Caki2 (cell line): ENCODE measurements at regions not wholly inside any gene's neighbourhood (a gene's known extent, or its start where the extent isn't known, plus 50 kb on each side); places are given as distances from the start of the nearest gene placed in this dataset.

ENCODE experiments used
- DNase-seq: peaks from one replicate; pipeline ENCODE4 v3.0.0-alpha.2; 2015; ENCODE audit warnings: low read depth
- in situ Hi-C: cut with HindIII; loops from 2 replicates; pipeline ENCODE4 v1.10.0; 2016; ENCODE audit warnings: low sequenced_read_pairs, low pct_unique_long_range_greater_than_20kb, mixed read lengths

DNA sequence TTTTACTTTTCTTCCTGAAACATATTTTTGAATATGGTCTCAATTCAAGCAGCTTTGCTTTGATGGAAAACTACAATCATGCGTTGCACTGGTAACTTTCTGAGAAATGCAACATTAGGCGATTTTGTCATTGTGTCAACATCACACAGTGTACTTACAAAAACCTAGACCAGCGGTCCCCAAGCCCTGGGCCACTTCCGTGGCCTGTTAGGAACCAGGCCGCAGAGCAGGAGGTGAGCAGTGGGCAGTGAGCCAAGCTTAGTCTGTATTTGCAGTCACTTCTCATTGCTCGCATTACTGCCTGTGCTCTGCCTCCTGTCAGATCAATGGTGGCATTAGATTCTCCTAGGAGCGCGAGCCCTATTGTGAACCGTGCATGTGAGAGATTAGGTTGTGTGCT is 163.7 kb upstream of the NOVA1 start:
- no peak for DNase-seq
- in situ Hi-C loops, result no loop called here

DNA sequence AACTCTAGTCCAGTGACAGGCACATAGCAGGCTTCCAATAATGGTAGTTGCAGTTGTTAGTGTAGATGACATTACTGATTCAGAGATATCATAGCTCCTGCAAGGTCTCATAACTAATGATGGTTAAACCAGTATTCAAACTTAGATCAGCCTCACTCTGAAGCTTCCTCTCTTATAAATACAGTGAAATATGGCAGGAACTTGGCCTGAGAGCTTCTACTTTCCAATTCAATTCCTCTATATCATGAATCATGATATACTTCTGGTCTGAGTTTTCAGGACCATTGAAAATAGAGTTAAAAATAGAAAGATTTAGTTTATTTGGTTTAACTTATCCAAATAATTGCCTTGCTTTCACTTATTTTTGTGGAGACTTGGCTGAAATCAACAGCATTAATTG is 167.5 kb upstream of the NOVA1 start:
- no peak for DNase-seq
- in situ Hi-C loops, result no loop called here

DNA sequence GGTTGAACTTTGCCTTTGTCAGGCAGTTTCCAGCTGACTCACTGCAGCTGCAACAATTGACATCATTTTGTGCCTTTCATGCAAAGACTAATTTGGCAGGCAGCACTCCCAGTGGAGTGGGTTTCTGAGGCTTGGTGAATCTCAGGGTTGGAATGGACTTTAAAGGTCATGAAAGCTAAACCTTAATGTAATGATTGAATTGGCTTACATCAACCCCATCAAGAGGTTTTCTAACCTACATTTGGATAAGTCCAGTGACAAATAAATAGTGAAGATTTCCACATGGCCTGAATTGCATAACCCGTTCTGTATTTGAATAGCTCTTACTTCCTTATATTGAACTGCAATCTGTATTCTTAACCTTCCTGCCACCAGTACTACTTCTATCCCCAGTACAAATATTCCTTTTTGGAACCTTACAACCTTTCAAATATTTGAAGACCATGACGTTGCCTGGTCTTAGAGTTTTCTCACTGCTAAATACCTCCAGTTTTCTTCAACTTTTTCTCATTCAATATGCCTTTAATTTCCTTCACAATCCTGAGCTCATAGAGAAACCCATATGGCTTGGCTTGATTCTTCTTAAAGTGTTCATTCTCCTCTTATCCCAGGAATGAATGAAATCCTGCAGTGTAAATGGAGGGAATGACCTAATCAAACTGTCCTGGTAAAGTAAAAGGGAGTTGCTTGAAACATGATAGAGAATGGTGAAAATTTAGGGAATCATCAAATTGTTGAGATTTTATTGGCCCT is 168.1 kb upstream of the NOVA1 start:
- DNase-seq, result no peak
- in situ Hi-C loops, result no loop called here

DNA sequence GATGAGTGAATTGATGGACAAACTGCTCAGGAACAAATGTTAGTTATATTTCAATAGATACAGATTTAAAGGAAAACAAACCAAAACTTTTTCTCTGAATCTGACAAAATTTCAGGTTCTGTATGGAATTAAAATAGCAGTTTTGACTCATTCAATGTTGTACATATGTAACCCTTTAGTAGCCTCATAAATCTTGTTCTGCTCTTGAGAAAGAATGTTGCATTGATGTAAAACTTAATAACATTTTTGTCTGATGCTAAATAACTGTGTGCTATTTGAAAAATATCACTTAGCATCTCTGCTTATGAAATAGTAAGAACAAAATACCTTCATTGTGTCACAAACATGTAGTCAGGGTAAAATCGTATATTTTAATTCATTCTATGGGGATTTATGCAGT is 168.9 kb upstream of the NOVA1 start:
- in situ Hi-C loops, result no loop called here
- DNase-seq, result no peak

DNA sequence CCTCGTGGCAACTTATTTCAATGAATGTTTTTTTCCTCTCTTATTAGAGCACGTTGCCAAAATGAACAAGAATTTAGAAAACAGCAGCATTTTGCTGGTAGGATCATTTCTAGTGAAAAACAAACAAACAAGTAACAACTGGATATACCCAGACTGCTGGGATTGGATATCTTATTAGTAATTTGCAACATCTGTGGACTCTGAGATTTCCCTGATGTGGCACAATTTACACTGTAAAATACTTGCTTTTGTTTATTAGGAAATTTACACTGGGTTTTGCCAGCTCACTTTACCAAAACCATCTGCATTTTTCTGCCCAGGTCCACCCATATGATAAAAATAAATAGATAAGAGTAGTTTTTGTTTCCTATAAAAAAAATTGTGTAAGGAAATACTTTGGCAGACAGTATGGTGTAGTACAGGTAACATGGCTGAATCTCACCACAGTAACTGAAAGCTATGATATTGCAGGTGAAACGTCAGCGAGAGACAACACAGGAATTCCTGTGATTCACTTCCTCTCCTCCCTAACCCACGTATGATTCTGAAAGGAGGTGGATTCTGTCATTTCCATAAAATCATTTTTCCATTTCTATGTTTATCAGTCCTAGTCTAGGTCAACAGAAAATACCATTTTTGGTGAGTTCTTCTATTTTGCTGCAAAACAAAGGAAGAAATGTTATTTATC is 176.2 kb upstream of the NOVA1 start:
- DNase-seq, result no peak
- in situ Hi-C loops, result no loop called here

DNA sequence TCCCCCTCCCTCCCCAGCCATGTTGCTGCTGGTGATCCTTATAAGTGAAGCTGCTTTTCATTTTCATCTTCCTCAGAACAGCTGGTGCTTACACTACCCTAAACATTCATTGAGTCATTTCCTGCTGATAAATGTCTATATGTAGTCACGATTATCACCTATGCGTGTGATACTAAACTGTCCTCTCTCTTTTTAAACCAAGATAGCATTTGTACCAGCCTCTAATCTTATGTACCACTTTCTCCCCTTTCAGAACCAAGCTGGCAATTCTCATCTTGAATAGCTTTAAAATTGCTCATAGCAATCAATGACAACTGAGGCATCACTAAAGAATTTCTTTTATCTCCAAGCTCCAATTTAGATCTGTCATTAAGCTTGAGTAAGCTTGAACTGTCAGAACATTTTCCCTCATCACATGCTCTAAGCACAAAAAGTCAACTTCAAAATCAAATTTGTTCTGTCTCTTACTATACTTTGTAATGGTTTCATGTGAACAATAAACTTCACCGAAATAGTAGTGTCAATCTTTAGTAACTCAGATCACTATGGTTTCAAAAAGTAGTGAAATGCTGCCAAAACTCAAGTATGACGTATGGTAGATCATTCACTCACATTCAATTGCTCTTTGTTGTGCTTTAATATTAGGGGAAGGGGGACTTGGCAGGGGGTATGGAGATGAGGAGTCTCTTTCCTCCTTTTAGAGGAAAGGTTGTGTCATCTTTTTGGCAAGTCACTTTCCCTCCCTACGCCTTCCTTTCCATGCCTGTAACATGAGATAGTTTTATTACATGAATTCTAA is 178.1 kb upstream of the NOVA1 start:
- no peak for DNase-seq
- in situ Hi-C loops, result no loop called here

DNA sequence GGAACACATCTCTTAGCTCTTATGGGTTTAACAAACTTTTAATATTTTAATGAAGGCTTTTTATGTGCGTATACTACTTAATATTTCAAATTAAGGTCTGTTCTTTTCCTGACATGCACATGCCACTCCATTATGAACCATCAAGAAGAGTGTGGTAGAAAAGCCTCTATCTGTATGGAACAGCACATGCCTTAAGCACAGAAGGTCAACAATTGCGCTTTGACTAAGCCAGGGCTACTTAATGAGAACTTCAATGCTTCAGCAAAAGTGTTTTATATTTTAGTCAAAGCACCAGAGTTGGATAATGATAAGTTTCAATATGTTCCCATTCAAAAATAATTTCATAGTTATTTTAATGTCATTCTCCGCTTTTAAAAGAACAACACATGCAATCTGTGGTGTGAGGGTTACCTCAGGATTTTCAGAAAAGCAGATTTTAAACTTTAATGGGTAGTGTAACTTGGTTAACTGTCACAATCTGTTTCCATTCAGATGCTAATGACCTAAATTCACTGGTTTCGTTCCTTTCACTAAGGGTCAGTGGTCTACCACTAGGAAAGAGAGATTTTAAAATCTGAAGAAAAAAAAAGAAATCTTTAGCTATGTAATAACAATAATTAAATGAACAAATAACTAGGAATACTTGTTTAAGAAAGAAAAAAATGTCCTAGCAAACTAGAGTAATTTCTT is 193.4 kb upstream of the NOVA1 start:
- no peak for DNase-seq
- in situ Hi-C loops, result no loop called here

DNA sequence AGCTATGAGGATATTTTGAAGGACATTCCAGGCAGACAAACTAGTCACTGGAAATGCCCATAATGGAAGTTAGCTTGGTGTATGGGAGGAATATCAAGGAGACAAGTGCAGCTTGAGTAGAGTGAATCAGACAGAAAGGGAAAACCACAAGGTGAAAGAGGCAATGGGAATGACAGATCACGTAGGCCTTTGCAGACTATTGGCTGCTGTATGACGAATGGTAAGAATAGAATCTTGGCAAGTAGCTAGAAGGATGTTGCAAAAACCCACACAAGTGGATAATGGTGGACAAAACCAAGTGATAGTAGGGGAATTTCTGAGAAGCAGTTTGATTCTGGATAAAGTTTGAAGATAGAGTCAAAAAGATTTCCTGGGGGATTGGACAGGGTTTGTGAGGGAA is 196.9 kb upstream of the NOVA1 start:
- in situ Hi-C loops, result no loop called here
- no peak for DNase-seq

DNA sequence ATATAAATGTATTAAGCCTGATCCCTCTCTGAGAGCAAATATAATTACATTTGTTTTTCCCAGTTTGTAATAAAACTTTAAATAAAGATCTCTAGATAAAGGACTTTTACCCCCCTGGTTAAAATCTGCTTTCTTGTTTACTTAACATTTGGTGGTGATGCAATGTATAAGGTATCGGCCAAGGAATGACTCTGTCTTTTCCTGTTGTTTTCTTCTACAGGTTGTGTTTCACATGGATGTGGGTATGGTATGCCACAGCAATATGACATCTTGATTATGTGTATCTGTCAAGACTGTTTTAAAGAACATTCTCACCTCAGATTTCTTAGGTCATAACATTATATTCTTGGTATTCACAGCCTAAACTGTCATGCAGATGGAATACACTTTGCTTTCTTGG is 210.6 kb upstream of the NOVA1 start:
- DNase-seq, result no peak
- in situ Hi-C loops, result no loop called here

DNA sequence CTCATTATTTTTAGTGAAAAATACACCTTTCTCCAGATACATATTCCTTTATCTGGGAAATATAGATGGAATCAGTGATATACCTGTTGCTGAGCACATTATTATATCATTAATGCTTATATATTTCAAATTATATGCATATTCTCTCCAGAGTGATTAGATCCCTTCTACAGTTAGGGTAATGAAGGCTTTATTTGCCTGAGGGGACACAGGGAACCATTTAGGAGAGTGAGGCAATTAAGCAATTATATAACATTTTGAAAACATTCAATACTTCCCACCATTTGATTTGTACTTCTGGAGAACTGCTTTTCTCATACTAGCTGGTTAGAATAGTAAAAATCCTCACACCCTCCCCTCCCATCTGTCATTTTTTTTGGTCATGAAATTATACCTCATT is 212.8 kb upstream of the NOVA1 start:
- in situ Hi-C loops, result no loop called here

DNA sequence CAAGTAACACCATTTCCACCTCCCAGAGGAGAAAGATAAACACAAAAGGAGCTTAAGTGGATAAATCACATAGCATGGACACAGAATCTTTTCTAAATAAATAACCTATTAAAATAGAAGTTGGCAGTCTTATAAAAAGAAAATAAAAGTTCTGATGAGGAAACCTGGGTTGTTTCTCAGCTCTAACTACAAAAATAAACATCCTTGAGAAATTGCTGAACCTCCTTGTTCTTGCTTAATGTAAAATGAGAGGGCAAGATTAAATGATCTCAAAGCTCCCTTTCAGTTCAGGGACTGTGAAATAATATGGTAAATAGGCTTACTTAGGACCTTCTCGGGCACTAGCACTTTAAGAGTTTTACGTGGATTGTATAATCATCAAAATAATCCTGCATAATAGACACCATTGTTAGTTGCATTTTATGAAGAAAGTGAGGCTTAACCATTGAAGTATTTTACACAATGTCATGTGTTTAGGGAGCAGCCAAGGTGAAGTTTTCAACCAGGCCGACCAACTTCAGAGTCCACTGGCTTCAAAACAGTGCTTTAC is 214.0 kb upstream of the NOVA1 start:
- DNase-seq, result peak; percentile 6
- in situ Hi-C loops, result no loop called here

More for the DNA sequence above, 212.8 kb upstream of the NOVA1 start:
- DNase-seq, result no peak

DNA sequence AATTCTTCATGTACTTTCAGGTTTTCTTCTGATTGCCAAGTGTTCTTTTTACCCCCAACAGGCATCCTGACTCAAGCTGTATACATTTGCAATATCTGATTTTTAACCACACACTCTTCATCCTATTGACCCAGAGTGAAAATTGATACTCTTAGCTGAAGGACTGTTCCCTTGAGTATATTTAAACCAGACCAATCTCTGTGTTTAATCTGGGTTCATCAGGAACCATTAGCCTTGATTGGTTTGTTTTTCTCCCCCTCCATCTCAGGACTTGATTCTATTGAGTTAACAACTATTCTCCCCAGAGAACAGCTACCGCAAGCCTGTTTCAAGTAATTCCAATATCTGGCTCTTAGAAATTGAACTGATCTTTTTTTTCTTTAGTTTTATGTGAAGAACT is 222.3 kb upstream of the NOVA1 start:
- no peak for DNase-seq
- in situ Hi-C loops, result no loop called here

DNA sequence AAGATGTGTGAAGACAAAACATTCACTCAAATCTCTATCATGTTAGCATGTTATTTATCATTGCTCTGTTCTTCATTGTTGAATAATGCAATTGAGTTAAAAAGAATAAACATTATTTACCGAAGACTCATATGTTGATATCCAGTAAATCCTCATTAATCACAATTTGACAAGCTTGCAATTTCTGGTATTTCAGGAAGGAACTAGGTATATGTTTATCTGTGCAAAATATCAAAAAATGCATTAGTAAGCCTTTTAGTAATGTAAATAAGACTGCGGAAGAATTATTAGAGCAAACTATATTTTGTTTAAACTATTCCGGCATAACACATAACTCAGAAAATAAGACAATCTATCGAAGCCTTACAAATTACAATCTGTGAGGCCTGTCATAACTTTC is 222.7 kb upstream of the NOVA1 start:
- no peak for DNase-seq
- in situ Hi-C loops, result no loop called here

DNA sequence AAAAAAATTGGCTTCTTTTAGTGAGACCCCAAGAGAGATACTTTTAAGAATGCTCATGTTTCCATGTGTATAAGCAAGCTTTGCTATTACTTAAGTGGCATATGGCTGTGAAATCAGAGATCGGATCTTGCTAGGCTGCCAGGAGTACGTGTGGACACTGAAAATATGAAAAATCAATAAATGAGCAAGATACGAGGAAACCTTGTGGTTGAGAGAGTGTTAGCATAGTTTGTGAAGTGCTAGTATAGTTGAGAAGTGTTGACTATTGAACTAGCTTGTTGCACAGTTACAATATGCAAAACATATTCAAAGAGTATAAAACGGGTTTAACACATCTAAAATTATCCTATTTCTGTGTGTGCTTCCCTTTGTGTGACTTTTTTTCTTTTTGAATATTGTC is 230.9 kb upstream of the NOVA1 start:
- in situ Hi-C loops, result no loop called here

DNA sequence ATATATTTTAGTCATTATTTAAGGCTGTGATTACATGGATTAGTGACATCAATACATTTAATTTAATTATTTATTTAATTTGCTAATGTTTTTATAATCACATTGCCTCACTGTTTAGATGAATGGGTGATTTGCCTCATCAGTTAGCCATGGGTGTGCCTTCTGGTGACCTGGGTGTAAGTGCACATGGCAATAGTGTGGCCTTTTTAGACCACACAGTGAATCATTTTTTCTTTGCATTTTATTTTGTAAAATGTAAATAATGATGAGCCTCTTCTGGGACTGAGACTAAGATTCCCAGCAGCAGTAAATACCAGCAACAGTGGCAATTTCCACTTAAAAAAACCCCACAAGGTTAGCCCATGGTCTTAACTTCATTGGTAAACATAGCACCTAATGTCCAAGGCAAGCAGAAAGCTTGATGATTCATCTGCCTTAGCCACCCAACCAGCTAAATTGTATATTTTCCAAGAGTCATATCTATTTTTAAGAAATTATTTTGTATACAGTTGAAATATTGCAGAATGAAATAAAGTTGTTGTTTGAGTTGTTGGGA is 235.9 kb upstream of the NOVA1 start:
- in situ Hi-C loops, result no loop called here
- no peak for DNase-seq

More for the DNA sequence above, 230.9 kb upstream of the NOVA1 start:
- no peak for DNase-seq

DNA sequence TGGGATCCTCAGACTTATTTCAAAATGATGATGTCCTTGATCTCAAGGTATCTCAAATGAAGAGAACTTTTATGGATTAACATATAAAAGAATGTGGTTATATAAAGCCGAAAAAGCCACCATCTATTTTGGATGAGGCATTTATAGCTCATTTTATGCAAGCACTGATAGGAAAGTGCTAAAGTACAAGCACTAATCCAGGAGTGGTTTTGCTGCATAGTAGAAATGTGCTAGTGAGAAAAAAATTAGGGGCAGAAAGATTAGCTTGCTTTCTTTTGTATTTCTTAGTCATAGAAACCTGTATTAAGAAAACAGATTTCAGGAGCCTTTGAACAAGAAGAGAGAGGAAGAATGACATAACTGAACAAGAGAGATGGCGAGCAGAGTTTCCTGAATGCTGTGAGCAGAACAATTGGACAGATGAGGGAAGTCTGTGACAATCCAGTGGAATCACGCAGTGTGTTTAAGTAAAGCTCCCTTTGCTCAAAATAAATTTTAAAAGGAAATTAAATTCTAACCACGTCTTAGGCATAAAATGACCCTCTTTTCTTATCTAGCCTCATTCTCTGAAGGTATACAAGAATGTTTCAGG is 238.2 kb upstream of the NOVA1 start:
- in situ Hi-C loops, result no loop called here
- no peak for DNase-seq

DNA sequence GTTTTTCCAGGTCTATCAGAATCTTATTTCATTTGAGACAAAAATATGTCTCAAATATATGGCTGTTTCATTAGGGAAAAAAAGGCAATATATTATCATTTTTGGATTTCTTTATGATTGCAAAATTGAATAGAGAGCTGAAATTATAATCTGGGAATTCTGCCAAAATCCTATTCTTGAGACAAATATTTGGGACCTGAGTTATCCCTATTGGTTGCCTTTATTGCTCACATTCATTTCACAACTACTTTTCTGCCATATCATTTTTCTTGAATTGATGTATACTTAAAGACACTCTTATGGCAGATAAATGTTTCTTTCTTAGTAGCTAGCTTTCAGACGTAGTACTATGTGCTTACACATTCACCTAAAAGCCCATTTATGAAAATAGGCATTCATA is 241.6 kb upstream of the NOVA1 start:
- in situ Hi-C loops, result no loop called here
- no peak for DNase-seq

DNA sequence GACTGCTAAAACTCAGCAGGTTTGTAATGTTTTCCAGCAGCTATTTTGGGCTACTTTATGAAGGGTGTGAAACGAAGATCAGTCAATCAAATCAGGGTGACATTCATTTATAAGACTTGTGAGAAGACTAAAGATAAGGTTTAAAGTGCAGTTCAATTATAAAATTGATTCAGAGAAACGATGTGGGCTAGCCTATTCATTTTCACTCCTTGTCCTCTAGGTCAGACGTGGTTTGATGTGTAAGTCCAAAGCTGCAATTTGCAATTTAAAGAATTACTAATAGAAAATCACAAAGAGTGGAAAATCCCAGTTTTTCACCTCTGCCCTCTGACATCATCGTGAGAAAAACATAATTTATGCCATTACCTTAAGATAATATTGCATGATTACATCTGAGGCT is 243.5 kb upstream of the NOVA1 start:
- DNase-seq, result peak; percentile 39
- in situ Hi-C loops, result no loop called here
